OCI-LY3 (cell line): ENCODE measurements at regions not wholly inside any gene's neighbourhood (a gene's known extent, or its start where the extent isn't known, plus 50 kb on each side); places are given as distances from the start of the nearest gene placed in this dataset.

Experiments used
- EZH2phosphoT487 ChIP-seq: fragments of 200-600 bp; shearing (Covaris generic); IDR thresholded peaks from 2 replicates; pipeline ENCODE4 v1.6.1; 2018; ENCODE audit warnings: antibody characterized with exemption, mixed run types, low read depth
- TF ChIP-seq, protein P1 (sequence below): fragments of 200-600, 300-600 bp; sonication (generic); IDR thresholded peaks from 2 replicates; pipeline ENCODE4 v1.5.1; 2014; ENCODE audit warnings: antibody characterized with exemption, low read length, low read depth

DNA sequence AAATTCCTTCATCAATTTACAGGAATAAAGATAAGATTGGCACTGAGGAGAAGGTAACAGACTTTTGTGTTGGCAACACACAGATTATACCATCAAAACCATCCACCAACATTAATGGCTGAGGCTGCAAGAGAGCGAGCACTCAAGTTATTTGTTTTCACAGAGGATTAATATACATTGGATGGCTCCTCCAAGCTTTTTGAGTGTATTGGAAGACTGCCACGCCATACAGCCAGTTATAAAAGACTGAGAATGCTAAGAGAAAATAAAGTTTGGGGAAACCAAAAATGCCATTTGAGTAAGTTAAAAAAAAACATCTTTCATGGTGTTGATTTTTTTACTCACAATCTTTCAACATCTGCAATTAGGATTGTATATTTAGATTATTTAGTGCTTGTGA lies 973.8 kb upstream of the SLC35B3 start:
- TF ChIP-seq, protein P1, sequence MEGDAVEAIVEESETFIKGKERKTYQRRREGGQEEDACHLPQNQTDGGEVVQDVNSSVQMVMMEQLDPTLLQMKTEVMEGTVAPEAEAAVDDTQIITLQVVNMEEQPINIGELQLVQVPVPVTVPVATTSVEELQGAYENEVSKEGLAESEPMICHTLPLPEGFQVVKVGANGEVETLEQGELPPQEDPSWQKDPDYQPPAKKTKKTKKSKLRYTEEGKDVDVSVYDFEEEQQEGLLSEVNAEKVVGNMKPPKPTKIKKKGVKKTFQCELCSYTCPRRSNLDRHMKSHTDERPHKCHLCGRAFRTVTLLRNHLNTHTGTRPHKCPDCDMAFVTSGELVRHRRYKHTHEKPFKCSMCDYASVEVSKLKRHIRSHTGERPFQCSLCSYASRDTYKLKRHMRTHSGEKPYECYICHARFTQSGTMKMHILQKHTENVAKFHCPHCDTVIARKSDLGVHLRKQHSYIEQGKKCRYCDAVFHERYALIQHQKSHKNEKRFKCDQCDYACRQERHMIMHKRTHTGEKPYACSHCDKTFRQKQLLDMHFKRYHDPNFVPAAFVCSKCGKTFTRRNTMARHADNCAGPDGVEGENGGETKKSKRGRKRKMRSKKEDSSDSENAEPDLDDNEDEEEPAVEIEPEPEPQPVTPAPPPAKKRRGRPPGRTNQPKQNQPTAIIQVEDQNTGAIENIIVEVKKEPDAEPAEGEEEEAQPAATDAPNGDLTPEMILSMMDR, result no peak
- no peak for TF ChIP-seq EZH2phosphoT487
